ENCODE measurements at regions not wholly inside any gene's neighbourhood (a gene's known extent, or its start where the extent isn't known, plus 50 kb on each side); places are given as distances from the start of the nearest gene placed in this dataset.
A peak's percentile ranks its signal among the peaks of the same experiment; 100 is the strongest.

DNA sequence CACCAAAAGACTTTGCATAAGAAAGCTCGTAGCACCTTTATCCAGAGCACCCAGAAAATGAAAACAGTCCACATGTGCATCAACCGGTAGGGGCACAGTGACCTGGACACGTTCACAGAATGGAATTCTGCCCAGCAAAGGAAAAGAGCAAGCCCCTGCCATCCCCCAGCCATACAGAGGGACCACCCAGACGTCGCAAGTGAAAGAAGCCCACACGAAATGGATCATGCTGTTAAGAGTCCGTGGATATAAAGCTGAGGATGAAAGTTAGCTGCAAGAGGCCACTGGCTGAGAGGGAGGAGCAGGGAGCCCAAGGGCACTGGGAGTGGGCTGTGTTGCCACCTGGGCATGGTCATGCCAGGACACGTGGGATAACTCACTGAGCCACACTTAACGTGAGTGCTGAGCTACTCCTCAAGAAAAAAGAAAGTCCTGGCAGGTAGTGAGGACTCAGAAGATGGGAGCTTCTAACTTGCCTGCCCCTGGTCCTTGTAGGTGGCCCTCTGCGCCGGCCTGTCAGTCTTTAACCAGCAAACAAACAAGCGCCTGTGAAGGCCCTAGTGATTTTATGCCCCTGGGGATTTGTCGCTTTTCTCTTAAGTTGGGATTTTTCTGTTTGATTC is 190.7 kb downstream of the C16orf95 start:
- intact Hi-C loops (cut with DNase I): no loop called here
- TF ChIP-seq CTCF (IDR thresholded peaks at IDR 0.05): no peak
- H3K4me3 ChIP-seq: no peak overlapping the region
- ATAC-seq: no peak
- DNase-seq: no peak
- no peak overlapping the region for H3K27ac ChIP-seq
- H3K36me3 ChIP-seq: no peaks in the 10 kb centered on the region
- H3K9me3 ChIP-seq: peaks cover 0 to 10% of the 10 kb centered on the region in 2 donors
- H3K27me3 ChIP-seq: peaks cover 0 to 28% of the 10 kb centered on the region in 2 donors
- no peaks in the 10 kb centered on the region for H3K4me1 ChIP-seq

DNA sequence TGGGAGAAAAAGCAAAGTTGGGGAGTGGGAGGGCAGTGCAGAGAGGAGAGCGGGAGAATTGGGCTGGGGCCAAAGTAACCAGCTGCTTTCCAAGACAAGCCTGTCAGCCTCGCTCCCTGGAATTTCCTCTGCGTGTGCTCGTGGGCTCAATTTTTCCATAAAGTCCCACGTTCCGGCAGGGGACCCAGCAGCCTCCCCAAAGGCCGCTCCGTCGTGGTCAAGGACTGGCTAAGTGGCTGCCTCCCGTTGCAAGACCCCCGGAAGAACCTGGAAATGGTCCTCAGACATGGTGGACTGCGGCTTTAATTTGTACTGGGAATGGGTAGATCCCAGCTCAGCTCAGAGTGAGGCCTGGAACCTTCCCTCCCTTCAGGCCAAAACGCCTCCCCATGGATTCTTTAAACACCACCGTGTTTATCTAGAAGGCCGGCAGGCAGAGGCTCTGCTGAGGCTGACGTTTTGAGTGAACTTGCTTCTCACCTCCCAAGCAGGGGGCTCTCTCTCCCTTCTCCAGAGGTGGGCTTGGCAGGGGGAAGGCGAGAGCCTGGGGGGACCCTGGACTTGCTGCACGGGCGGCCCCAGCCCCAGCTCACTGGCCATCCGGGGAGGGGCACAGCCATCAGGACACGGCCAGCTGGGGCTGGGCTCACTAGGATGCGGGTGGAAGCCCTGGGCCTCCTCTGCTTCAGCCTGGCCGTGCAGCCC is 190.0 kb downstream of the C16orf95 start:
- Histone ChIP-seq H3K4me3 (no peak overlapping the region), H3K9me3 (peaks cover 0 to 13% of the 10 kb centered on the region in 2 donors), H3K4me1 (no peaks in the 10 kb centered on the region), H3K36me3 (no peaks in the 10 kb centered on the region), H3K27ac (peak overlapping the region in 1 of 2 donors; percentile 76), H3K27me3 (peaks cover 0 to 22% of the 10 kb centered on the region in 2 donors)
- DNase-seq (peak in 2 of 4 donors; percentile 80 to 84), ATAC-seq (peak; percentile 45)
- no peak for TF ChIP-seq CTCF (IDR thresholded peaks at IDR 0.05)
- intact Hi-C loops (cut with DNase I): no loop called here

DNA sequence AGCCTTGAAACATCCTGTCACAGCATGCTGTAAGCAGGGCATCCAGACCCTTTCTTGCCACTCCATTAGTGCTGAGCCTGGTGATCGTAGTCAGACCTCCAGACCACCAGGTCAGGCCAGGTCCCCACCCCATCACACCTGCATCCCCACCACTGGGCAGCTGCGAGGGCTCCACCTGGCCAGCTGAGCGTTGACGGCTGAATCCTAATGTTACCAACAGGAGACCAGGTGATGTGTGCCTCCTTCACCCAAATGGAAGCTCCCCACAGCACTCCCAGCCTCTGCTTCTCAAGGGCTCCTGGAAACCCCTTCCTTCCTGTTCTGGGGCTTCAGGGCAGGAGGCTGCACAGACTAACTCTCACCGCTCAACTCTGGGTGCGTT is 189.4 kb downstream of the C16orf95 start:
- DNase-seq: no peak

DNA sequence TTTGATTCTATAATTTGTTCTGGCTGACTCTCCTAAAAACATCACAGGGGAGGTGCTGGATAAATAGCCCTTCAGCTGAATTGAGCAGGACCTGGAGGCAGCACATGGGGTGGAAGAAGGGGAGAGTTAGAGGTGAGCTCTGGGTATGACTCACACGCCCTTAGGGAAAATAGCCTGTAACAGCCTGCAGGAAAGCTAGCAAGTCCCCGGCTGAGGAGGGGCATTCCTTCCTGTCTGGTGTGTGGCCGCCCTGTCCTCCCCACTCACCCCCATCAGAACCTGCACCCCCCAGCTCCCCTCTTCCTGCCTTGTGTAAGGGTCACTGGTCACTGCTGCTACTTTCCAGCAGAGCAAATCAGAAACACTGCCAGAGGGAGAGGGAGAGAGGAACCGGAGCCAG is 187.4 kb downstream of the C16orf95 start:
- Histone ChIP-seq H3K9me3 (peaks cover 0 to 11% of the 10 kb centered on the region in 2 donors), H3K27me3 (peaks cover 0 to 22% of the 10 kb centered on the region in 2 donors), H3K36me3 (no peaks in the 10 kb centered on the region), H3K27ac (no peak overlapping the region), H3K4me3 (no peak overlapping the region), H3K4me1 (no peaks in the 10 kb centered on the region)
- TF ChIP-seq CTCF (IDR thresholded peaks at IDR 0.05): no peak
- intact Hi-C loops (cut with DNase I): no loop called here
- ATAC-seq (no peak), DNase-seq (no peak)

More for the DNA sequence above, 189.4 kb downstream of the C16orf95 start:
- Histone ChIP-seq H3K36me3 (no peaks in the 10 kb centered on the region), H3K9me3 (peaks cover 0 to 13% of the 10 kb centered on the region in 2 donors), H3K4me3 (no peak overlapping the region), H3K27ac (peak overlapping the region in 1 of 2 donors; percentile 76), H3K27me3 (peaks cover 0 to 22% of the 10 kb centered on the region in 2 donors), H3K4me1 (no peaks in the 10 kb centered on the region)
- no peak for ATAC-seq
- intact Hi-C loops (cut with DNase I): no loop called here
- no peak for TF ChIP-seq CTCF (IDR thresholded peaks at IDR 0.05)
